Hematopoietic multipotent progenitor cell treated with erythropoietin and hydrocortisone succinate and interleukin-3 and kit ligand, for 15 days (in vitro differentiated cells): ENCODE measurements at regions not wholly inside any gene's neighbourhood (a gene's known extent, or its start where the extent isn't known, plus 50 kb on each side); places are given as distances from the start of the nearest gene placed in this dataset.
"Not testable (repeated sequence)": the region's sequence is repeated elsewhere in the genome, so short reads cannot be mapped to it uniquely, and the experiment has no call there.

Source experiments
- DNase-seq: peaks from one replicate; pipeline ENCODE4 v3.0.0-alpha.2; 2015; ENCODE audit warnings: low spot score

DNA sequence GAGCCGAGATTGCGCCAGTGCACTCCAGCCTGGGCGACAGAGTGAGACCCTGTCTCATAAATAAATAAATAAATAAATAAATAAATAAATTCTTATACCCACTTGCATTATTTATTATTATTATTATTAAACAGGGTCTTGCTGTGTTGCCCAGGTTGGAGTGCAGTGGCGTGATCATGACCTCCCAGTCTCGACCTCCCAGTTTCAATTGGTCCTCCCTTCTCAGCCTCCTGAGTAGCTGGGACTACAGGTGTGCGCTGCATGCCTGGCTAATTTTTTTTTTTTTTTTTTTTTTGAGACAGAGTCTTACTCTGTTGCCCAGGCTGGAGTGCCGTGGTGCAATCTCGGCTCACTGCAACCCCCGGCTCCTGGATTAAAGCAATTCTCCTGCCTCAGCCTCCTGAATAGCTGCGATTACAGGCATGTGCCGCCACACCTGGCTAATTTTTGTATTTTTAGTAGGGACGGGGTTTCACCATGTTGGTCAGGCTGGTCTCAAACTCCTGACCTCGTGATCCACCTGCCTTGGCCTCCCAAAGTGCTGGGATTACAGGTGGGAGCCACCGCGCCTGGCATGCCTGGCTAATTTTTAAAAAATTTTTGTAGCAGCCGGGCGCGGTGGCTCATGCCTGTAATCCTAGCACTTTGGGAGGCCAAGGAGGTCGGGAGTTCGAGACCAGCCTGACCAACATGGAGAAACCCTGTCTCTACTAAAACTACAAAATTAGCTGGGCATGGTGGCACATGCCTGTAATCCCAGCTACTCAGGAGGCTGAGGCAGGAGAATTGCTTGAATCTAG is 150.2 kb downstream of the SEC14L1 start:
- not testable (repeated sequence) for DNase-seq

DNA sequence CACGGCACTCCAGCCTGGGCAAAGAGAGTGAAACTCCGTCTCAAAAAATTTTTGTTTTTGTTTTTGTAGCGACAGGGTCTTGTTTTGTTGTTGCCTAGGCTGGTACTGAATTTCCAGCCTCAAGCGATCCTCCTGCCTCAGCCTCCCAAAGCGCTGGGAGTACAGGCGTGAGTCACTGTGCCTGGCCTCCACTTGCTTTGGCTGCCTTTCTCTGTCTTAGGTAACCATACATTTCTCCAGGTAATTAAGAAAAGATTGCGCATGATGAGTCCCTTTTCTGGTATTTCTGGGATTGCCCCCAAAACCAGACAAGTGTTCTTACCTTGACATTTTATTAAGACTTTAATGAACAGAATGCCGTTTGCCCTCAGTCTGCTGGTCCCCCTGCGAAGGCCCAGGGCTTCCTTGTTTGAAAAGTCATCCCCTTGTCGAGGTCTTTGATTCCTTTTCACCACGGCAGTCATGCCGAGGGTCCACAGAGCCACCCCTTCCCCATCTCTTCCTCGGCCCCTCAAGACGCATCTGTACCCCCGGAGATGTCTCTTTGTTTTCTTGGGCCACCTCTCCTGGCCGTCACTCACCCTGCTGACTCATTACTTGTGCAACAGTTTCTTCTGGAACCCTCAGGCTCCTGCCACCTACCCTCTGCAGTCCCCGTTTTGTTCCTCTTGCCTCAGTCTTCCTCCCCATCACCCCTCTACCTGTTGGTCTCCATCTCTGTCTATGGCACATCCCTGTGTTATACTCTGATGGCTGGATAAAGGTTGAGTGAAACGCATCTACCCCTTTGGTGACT is 151.0 kb downstream of the SEC14L1 start:
- DNase-seq, result no peak

DNA sequence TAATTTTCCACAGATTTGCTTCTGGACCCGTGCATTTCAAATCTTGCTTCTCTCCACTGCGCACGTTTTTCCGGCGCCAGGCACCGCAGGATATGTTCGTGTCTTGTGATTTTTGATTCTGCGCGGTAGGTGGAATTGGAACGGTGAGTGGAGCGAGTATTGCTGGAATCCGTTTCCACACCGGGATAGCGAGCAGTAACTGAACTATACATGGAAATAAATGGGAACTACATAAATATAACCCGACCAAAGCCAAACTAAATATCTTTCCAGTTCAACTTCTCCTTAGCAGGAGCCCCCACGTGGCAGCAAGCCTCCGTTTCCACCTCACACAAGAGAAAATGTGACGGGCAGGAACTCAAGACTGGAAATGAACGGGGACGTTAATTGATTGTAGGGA is 154.0 kb downstream of the SEC14L1 start:
- DNase-seq, result no peak

DNA sequence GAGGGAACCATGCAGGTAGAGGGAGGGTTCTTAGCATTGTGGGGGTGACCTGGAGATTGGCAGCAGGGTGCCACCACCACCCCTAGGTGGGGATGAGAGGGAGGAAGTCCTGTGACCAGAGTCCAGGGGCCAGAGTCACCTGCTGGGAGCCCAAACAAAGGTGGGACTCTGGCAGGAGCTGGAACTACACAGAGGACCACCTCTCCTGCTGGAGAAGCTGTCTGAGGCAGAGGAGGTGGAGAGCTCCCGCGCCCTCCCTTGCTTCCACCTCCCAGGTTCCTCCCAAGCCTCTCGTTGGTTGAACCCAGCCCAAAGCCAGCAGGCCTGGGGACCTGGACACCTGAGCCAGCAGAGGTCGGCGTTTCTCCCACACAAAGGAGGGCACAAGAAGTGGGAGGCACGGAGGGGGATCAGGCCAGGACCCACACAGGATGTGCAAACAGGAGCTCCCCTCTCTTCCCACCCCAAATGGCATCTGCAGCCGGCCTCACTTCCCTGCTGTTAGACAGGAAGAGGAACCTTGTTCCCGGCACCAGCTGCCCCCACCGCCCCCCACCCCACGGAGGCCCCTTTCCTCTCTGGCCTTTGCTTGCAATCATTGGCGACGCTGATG is 154.6 kb downstream of the SEC14L1 start:
- DNase-seq, result no peak

DNA sequence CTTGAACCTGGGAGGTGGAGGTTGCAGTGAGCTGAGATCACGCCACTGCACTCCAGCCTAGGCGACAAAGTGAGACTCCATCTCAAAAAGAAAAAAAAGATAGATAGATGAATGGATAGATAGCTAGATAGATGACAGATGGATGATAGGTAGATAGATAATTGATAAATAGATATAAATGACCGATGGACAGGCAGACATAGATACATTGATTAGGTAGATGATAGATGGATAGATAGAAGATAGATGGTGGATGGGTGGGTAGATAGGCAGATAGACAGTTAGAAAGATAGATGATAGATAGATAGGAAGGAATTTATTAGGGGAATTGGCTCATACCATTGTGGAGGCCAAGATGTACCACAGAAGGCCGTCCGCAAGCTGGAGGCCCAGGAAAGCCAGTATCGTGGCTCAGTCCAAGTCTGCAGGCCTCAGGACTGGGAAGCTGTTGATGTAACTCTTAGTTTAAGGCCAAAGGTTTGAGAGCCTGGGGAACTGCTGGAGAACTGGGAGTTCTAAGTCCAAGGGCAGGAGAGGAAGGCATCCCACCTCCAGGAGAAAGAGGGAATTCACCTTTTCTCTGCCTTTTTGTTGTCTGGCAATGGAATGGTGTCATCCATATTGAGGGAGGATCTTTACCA is 156.1 kb downstream of the SEC14L1 start:
- DNase-seq, result no peak

DNA sequence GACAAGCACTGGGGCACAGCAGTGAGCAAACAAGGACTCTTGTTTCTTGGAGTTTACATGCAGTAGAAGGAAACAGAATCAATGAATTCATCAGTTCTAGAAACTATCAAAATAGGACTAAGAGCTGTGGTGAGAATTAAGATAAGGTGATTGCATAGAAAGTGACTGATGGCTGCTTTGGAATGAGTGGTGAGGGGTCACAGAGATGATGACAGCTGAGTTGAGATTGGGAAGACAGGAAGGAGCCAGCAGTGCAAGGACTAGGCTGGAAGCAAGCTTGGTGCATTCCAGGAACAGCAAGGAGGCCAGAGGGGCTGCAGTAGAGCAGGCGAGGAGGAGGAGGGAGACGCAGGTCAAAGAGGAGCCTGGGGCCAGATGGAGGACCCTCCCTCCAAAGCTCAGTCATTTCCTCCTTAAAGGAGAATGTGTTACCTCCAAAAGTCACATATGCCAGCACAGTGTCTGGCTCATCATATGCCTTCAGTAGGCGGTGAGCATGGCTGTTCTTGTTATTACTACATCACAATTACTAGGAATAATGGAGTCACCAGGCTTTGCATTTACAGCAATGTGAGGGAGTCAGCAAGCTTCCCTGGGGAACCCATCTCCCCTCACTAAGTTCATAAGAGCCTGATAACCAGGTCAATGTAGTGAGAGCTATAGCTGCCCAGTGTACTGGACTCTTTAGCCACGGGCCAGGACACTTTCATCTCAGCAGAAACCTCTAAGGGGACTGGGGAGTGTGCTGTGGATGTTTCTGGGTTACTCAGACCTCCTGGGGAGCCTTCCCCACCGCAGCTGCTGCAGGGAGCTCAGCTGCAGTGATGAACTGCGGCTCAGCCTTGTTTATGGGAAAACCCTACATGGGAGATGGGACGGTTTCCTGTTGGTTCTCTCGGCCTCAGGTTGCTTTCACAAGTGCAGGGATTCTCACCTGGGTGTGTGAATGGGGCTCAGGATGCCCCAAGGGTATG is 157.2 kb downstream of the SEC14L1 start:
- DNase-seq, result no peak

DNA sequence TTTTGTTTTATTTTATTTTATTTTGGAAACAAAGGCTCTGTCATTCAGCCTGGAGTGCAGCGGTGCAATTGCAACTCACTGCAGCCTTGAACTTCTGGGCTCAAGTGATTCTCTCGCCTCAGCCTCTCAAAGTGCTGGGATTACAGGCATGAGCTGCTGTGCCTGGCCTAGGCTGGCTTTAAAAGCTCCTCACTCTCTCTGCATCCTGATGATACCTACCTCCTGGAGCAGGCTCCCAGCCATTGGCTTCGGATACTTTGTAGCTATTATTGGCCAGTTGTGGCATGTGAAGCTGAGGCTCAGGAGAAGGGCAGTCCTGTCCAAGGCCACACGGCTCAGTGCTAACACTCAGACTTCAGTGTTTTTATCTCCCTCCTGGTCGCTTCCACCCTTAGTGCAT is 158.0 kb downstream of the SEC14L1 start:
- DNase-seq, result no peak

DNA sequence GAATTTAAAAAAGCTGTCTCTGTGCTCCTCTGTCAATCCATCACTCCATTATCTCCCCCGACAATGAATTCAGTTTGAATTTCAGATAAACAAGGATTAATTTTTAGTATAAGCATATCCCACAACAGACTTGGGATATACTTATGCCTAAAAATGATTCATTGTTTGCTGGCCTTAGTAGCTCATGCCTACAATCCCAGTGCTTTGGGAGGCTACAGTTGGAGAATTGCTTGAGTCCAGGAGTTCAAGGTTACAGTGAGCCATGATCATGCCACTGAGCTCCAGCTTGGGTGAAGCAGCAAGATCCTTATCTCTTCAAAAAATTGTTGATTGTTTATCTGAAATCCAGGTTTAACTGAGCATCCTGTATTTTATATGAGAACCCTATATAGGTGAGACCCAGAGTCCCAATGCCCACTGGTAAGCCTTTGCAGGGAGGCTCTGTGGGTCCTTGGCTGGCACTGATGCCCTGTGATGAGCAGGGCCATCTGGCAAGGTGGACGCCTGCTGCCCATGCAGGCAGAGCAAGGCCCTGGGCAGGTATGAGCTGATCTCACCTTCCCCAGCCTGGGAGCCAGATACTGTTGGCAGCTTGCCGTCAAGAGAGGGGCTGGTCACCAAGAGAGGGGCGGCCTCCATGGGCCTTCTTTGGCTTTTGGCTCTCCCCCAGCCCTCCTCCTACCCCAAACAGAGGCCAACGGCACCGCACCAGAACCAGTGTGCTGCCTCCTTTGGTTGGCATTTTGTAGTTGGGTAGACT is 158.7 kb downstream of the SEC14L1 start:
- no peak for DNase-seq

DNA sequence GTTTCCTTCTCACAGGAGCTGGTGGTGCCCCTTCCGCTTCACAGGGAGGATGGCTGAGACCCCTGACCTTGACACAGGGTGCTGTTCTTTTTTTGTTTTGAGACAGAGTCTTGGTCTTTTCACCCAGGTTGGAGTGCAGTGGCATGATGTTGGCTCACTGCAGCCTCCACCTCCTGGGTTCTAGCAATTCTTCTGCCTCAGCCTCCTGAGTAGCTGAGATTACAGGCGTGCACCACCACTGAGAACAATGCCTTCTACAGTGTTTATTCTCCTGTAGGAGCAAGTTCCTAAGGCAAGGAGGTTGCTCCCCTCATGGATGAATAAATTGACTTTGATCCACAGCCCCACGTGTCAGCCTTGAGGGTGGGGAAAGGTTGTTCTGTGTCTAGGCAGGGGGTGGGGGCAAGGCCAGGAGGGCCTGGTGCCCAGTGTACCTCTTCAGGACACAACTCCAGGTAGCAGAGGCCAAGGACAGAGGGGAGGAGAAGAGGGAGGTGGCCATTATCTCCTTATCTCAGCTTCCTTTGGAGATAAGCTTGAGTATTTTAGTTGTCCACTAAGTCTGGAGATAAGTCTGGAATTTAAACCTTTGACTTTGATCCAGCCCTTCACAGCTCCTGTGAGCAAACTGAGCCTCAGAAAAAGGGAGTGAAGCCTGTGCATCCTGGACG is 159.4 kb downstream of the SEC14L1 start:
- DNase-seq, result no peak

DNA sequence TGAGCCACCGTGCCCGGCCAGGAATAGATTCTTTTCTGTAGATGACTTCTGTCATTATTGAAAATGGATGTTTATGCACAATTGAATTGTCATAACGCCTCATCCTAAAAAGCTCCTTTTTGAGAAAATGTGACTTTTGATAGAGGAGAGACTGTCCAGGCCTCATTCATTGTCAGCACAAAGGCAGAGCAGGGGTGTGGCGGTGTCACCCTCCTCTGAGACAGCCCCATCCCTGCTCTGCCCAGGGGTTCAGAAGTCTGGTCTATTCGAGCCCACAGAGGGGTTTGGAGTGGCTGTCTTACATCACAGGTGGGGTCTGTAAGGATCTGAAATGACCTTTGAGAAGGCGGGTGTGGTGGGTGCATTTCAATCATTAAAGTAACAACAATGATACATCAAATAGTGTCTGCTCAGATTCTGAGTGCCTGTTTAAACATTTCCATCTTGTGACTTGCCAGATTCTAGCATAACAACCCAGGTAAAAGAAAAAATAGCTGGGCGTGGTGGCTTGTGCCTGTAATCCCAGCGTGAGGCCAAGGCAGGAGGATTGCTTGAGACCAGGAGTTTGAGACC is 161.0 kb downstream of the SEC14L1 start:
- DNase-seq, result no peak

DNA sequence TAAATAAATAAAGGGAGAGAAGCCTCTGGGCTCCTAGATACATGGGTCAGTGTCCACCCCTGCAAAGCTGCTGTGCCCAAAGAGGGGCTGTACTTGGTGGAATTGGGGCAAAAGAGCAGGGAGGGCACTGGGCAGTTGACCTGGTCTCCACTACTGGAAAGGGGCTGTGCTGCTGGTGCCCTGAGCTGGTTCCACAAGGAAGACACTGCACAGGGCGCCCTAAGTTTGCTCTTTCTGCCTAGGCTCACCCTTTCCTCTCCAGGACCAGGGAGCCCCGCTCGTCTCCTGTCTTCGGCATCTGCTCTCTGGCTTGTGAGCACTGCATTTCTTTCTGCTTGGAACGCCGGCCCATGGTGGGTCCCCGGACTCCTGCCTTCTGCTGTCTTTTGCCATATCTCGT is 161.9 kb downstream of the SEC14L1 start:
- no peak for DNase-seq

DNA sequence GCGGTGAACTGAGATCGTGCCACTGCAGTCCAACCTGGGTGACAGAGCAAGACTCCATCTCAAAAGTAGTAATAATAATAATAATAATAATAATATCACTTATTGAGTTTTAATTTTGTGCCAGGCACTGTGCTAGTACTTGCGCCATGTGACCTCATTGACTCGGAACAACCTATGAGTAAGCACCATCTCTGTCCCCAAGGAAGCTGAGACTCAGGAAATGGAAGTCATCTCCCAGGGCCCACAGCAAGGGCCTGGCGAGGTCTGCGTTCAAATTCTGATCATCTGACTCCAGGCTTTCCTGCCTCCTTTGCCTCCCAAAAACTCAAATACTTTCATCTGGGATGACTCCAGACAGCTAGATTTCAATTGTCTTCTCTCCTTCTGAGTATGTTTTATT is 162.9 kb downstream of the SEC14L1 start:
- no peak for DNase-seq

DNA sequence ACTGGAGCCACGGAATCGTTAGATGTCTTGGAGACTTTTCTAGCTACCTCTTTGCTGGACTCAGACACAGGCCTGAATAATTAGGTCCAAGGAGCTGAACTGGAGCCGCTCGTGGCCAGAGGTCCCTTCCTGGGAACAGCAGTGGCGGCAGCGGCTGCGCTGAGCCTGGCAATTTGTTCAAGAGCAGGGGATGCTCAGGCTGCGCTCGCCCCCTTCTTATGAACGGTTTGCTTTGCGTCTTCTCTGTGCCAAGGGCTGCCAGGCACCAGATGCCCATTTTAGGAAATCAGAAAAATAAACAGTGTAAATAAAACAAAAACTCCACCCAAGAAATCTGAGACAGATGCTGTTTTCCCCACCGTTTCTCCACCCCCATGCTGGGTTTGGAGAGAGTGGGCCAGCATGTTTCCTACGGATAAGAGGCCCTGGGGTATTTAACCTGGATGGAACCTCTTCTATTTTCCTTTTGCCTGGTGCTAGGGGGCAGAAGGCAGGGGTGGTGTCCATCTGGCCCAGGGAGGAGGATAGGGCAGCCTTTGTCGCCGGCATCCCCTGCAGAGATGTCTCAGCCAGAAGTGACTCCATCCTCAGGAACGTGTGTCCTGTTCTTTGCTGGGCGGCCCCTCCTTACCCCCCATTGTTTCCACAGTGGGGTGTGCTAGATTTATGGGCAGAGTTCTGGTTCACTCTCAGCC is 163.4 kb downstream of the SEC14L1 start:
- no peak for DNase-seq

DNA sequence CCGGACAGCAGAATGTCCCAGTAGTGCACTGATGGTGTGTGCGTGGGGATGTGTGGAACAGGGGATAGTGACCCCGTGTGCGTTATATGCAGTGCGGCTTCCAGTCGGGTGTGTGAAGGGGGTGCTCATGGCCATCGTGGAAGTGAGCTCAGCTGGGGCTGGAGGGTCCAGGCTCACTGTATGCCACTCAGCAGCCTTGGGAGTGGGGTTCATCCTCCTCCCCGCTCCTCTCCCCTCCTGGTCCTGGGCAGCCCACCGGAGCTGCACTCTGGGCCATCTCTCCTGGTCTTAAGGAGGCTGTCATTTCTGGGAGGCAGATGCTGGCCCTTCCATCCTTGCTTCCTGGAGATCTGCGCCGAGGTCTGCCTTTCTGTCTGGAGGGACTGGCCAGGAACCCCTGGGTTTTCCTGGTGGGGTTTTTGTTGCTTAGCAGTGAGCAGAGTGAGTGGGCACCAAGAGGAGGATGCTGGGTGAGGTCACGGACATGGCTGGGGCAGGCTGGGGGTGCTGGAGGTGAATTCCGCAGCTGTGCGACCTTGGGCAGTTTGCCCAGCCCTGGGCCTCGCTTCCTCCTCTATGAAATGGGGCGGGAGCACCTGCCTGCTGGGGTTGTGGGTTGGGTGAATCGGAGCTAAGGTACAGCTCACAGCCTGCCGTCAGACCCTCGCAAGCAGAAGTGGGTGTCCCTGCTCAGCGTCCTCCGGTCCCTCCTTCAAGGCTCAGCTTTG is 164.1 kb downstream of the SEC14L1 start:
- DNase-seq, result no peak

DNA sequence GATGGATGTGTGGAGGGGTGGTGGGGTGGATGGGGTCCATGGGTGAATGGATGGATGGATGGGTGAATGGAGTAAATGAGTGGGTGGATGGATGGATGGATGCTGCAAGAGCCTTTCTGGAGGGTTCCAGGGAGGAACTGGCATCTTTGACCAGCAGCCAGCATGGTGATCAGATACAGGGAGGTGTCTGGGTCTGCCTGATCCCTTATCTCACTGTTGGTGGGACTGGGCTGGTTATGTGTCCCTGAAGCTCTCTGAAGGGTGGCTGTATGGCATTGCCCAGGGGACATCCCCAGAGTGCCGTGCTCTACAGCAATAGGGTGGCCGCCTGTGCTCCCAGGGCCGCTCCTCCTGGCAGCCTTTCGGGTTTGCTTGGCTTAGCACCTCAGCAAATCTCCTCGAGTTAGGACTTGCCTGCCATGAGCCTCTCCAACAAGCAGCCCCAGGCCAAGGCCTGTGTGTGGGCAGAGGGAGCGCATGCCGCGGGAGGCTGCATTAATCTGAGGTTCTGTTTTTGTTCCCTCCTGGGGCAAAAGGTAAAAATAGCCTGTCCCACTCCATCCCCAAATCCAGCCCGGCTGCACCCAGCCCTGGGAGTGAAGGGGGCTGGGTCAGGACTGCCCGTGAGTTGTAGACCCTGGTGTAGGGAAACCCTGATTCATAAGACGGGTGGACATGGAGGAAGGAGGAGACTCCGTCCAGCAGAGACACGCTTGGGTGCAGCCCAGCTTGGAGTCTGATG is 165.4 kb downstream of the SEC14L1 start:
- DNase-seq, result no peak

DNA sequence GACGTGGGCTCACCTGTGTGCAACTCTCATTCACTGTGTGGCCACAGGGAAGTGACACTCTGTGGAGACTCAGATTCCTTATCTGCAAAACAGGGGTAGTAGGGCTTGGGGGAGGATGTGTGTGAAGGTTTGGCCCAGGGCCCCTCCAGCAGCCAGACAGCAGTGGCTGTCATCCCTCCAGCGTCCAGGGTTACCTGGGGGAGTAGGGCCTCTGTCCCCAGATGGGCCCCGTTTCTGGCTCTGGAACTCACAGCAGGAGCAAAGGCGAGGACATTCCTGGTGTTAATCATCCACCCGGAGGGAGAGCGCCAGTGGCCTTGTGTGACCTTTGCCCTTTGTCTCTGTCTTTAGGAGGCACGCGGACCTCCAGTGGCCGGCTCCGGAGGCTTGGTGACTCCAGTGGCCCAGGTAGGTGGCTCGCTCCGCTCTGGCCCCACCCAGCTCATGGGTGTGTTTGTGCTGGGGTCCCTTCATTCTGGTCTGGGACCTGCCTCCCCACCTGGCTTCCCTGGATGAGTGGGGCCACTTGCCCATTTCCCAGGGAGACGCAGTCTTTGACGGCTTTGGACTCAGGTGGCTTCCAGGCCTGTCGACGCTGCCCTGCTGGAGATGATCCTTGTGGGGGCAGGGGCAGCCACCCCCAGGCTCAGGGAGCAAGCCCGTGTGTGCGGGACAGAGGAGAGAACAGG is 166.2 kb downstream of the SEC14L1 start:
- DNase-seq, result no peak
